Prostate gland (tissue), 2 donors: ENCODE measurements at regions not wholly inside any gene's neighbourhood (a gene's known extent, or its start where the extent isn't known, plus 50 kb on each side); places are given as distances from the start of the nearest gene placed in this dataset.

ENCODE experiments used
- POLR2AphosphoS5 ChIP-seq: sonication (generic); formaldehyde crosslinking; IDR thresholded peaks from one replicate; pipeline ENCODE4 v1.6.1; 2017; ENCODE audit warnings: antibody characterized with exemption
- TF ChIP-seq, protein P1 (sequence below), 4 experiments: fragments of 200-600 bp in 2 of 4; fragments of 450-650 bp in 2 of 4; sonication (generic) in 2 of 4; IDR thresholded peaks; 1 replicate in 3 of 4; 2 replicates in 1 of 4; pipeline ENCODE4 v1.5.1; 2016 to 2019; ENCODE audit warnings: antibody characterized with exemption in 4 of 4, mild to moderate bottlenecking in 2 of 4, moderate library complexity in 2 of 4

DNA sequence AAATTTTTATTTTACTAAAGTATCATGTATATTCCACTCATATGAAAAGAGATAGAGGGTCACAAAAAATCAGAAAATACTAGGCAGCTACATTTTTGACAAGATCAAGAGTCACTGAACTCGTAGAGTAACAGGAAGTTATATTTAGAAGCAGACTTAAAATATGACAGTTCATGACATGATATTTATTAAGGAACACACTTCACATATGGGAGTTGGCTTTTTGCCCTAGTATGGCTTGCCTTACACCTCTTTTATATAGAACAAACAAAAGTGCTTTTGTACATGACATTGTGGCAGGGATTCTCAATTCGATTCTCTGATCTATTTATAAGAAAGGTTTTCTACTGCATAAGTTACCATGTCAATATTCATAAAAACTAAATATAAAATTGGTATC is 80.1 kb upstream of the GBE1 start:
- TF ChIP-seq POLR2AphosphoS5 = no peak
- TF ChIP-seq, protein P1, sequence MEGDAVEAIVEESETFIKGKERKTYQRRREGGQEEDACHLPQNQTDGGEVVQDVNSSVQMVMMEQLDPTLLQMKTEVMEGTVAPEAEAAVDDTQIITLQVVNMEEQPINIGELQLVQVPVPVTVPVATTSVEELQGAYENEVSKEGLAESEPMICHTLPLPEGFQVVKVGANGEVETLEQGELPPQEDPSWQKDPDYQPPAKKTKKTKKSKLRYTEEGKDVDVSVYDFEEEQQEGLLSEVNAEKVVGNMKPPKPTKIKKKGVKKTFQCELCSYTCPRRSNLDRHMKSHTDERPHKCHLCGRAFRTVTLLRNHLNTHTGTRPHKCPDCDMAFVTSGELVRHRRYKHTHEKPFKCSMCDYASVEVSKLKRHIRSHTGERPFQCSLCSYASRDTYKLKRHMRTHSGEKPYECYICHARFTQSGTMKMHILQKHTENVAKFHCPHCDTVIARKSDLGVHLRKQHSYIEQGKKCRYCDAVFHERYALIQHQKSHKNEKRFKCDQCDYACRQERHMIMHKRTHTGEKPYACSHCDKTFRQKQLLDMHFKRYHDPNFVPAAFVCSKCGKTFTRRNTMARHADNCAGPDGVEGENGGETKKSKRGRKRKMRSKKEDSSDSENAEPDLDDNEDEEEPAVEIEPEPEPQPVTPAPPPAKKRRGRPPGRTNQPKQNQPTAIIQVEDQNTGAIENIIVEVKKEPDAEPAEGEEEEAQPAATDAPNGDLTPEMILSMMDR (IDR thresholded peaks at IDR 0.05) = no peak
